T follicular helper cell (primary cell): ENCODE measurements at regions not wholly inside any gene's neighbourhood (a gene's known extent, or its start where the extent isn't known, plus 50 kb on each side); places are given as distances from the start of the nearest gene placed in this dataset.
"Not testable (repeated sequence)": the region's sequence is repeated elsewhere in the genome, so short reads cannot be mapped to it uniquely, and the experiment has no call there.

Source experiments
- DNase-seq: peaks from one replicate; pipeline ENCODE4 v3.0.0-alpha.2; 2020; ENCODE audit warnings: low read depth

DNA sequence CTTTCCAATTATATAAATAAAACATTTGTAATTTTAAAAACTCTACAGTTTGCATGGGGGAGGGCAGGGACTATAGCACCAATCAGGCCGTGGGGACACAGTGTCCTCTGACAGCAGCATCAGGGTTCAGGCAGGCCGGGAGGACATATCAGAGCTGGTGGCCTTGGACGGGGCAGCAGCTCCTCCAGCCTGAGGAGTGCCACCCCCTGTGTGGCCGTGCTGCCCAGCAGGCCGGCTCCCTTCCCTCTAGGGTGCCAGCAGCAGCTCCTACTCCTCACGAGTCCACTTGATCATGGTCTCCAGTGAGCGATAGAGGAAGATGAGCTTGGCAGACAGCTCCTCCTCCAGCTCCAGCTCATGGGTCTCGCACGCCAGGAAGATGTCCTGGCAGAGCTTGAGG, 144.0 kb upstream of the PHACTR3 start:
- DNase-seq, result no peak

DNA sequence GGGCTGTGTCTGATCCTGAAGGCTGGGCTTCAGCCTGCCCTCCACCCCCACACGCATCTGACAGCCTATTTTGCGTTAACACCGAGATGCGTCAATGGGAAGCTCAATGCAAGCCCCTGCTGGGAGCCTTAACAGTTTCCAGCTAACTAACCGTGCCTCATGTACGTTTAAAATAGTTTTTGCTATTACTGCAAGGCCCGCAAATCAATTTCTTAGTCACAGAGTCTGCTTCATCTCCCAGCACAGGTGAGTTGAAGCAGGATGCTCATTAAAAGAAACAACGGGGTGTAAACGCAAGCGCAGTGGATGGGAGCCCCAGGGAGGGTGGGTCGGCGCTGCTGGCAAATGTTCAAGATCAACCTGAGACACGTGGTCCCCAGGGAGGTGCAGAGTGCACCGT, 142.8 kb upstream of the PHACTR3 start:
- DNase-seq, result no peak

DNA sequence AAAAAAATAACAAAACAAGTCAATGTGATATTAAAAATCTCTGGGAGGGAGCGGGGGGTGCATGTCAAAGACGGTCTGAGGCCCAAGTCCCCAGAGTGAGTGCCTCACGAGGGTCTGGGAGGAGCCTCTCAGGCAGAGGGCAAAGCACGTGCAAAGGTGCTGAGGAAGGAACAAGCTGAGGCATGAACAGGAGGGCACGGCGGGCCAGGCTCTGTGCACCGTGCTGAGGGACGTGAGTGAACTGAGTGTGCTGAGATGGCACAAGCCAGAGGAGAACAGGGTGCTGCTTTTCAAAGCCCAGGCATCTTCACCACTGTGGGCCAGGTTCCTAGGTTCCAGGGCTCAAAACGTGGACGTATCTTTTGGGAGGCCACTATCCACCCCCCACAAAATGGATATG, 142.1 kb upstream of the PHACTR3 start:
- DNase-seq, result no peak

DNA sequence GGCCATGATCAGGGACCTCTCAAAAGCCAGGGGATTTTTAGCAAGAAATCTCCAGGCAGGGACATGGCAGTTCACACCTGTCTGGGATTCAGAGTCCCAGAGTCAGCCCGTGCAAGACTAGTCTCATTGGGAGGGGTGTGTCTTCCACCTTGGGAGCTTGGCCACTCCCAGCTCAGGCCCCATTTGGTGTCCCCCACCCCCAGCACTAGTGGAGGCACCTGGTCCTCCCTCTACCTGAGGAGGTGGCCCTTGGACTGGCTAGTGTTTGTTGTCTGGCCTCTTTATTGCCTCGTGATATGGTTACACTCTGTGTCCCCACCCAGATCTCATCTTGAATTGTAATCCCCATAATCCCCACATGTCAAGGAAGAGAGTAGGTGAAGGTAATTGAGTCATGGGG, 140.8 kb upstream of the PHACTR3 start:
- DNase-seq, result no peak

DNA sequence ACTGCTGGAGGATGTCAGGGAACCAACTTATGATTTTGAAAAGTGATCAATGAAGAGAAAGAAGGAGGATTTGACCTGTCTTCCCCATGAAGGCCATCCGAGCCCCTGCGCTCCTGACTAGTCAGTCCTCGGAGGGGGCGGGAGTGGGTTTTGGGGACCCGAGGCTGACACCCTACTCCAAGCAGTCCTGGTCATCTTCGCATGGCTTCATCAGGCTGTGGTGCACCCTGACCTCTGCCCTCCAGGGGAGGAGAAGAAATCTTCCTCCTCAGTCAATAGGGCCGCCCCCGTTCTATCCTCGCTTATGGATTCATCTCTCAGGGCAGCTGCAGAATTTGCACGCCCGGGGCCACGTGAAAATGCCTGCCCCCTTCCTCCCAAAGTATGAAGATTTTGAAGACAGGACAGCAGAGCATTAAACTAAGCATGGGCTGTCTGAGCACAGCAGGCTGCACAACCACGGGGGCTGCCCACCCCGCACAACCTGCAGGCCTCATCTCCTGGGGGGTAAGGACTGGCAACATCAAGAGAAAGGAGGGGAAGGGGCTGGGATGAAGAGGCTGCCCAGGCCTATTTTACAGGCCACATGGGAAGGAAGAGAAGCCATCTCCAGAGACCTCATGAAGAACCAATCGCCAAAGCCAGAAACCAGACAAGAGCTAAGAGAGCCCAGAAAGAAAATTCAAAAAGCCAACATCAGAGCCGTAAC, 138.1 kb upstream of the PHACTR3 start:
- no peak for DNase-seq

DNA sequence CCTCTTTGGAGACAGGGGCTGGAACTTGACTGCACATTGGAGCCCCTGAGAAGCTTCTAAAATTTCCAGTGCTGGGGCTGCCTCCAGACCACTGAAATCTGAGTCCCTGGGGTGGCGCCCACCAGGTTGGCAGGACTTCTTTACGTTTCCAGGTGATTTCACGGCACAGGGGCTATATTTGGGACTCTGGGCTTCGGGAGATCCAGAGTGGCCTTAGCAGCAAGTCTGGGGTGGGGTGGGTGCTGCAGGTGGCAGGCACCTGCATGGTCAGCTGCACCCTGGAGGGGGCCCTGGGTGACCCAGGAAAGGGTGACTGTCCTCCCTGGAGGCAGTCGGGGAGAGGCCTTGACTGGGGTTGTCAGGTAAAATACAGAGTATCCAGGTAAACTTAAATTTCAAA, 135.5 kb upstream of the PHACTR3 start:
- DNase-seq, result no peak

DNA sequence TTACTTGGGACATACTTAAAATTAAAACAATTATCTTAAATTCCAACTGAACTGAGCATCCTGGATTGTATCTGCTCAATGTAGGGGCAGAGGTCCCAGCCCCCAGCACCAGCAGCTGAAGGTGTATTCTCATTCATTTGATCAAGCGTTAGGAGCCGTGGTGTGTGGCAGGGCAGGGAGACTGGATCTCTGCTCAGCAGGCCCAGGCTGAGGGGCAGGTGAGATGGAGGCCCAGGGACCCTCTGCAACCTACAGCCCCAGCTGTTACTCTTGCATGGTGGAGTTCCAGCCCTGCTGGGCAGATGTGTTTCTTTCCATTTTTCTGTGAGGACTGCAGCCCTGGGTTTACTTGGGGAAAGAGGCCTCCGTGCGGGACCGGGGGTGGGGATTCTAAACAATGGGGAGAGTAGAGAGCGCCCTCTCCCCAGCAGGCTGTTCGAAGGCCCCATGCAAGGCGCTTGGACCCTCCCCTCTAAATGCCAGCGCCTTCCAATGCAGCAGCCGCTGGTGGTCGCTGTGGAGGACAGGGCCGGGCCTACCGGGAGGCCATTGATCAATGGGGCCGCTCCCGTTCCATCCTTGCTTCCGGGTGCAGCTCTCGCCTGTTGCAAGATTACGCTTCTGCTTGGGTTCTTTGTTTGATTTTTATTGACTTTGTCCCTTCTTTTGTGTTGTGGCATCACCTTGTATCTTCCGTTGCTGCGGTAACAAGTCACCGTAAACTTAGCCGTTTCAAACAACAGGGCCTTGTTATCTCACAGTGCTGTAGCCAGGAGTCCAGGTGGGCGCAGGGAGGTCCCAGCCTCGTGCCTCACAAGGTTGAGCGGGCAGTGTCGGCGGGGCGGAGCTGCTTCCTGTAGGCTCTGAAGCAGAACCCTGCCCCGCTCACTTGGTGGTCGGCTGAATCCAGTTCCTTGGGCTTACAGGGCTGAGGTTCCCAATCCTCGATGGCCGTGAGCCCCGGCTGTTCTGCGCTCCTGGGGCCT, 134.8 kb upstream of the PHACTR3 start:
- no peak for DNase-seq

DNA sequence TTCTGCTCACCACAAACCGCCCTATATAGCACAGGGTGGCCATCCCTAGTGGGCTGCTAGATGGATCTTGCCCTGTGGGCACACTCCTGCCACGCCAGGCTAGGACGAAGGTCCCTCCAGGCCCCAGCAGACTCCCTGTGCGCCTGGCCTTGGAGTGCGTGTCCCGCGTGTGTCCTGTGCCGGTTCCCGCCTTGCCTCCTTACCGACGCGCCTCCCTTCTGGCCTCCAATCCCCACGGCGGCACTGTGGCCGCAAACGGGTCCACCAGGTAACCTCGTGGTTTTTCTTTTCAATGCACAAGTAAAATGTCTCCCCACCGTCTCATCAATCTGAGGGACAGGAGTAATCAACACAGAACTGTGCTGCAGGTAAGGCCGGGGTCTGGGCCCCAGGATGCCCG, 133.8 kb upstream of the PHACTR3 start:
- no peak for DNase-seq

DNA sequence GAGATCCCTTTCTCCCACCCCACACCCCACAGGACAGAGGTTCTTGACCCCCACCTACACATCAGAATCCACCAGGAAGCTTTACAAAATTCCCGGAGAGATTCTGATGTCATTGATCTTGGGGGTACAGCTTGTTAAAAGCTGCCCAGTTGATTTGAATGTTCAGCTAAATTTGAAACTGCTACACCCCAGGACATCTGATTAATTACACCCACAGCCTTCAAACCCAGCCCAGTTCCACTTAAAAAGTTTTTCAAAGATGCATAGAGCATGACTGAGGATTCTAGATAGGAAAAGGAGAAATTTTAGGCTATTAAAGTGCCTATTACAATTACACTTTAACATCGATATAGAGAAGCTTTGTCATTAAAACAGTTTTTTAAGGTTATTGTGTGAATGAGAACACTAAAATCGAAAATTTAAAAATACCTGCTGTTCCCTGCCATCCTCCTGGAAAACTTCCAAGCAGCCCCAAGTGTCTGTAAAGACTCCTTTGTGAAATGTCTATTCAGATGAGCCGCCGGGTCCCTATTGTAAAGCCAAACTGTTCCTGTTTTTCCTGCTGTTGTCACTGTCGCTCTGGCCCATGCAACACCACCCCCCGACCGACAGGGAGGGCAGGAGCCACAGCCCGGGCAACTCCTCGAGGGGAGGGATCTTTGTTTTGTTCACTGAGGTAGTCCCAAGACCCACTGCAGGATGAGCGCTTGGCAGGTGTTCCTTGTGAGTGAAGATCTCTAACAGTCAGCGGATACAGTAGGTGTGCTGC, 132.5 kb upstream of the PHACTR3 start:
- DNase-seq, result no peak

DNA sequence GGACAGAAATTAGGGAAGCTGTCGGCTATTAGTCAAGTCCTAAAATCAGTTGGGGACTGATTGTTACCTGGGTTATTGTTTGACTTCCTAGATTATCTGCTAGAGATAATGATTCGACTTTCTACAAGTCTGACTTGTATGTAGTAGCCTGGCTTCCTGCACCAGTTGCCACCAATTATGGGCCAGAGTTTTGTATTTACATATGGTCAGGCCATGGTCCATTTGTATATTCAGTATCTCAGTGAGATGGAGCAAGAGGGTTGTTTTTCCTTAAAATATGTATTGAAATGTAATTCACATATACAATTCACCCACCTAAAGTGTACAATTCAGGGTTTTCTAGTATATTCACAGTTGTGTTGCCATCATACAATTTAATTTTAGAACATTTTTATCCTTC, 130.6 kb upstream of the PHACTR3 start:
- no peak for DNase-seq

DNA sequence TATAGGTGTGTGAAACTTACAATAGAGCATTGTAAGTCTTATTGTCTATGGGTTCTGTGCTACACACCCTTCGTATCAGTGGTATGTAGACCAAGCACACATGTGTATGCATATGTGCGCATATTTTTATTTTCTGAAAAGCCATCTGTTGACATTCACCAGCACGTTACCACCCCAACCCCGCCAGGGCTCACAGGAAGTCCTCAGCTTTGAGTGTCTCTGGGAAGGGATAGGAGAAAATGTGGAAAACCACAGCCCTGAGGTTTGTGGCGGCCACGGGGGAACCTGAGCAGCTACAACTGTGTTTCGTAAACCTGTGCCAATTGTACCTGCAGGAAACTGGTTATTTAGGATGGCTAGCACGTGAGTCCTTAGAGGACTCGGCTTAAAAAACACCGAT, 123.3 kb upstream of the PHACTR3 start:
- DNase-seq, result no peak

DNA sequence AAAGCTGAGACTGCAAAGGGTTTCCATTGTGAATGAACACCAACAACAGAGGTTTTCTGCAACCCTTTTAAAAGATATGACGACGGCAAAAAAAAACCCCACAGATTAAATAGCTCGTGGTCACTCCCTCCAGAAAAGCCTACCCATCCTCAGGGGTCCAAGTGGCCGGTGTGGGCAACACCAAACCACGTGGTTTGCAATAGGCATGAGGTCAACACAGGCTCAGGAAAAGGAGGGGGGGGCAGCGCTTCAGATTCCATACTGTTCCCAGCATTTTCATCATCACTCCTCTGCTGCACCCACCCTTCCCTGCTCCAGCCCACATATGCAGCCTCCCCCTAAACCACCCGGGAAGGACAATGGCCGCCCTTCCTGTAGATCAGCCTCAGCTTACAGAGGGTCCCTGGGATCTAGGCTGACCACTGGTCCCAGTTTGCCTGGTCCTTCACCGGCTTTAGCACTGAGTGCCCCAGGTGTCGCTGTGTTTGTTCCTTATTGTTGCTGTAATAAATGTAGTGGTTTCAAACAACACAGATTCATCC, 122.8 kb upstream of the PHACTR3 start:
- no peak for DNase-seq

DNA sequence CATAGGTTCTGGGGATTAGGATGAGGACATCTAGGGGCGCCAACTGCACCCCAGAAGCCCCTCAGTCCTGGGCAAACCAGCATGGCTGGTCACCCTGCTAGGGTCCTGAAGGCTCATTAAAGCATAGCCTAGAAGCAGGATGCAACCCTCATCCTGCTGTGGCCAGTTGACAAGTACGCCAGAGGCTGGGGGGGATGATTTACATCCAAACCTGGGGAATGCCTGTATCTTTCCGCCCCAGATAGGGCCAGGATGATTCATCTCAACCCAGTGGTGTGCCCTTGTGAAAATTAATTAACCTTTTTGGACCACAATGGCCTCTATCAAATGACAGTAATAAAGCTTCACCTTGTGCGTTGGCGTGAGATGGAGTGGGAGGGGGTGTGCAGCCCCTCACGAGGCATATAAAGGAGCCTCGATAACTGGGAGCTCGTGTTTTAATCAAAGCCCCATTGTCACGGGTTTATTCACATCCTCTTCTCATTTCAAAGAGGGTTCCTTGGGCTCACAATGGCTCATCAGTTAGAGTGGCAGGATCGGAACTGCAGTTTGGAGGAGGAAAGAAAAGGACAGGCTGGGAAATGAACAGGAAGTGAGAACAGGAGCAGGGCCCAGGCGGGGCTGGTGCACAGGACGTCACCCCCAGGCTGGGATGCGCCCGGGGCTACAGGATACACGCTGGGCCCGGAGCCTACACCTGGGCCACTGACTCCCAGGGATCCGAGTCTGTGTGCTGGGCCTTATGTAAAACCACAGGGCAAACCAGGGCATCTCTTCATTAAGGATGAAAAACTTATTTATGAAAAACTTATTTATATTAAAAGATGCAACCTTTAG, 121.8 kb upstream of the PHACTR3 start:
- DNase-seq, result no peak

DNA sequence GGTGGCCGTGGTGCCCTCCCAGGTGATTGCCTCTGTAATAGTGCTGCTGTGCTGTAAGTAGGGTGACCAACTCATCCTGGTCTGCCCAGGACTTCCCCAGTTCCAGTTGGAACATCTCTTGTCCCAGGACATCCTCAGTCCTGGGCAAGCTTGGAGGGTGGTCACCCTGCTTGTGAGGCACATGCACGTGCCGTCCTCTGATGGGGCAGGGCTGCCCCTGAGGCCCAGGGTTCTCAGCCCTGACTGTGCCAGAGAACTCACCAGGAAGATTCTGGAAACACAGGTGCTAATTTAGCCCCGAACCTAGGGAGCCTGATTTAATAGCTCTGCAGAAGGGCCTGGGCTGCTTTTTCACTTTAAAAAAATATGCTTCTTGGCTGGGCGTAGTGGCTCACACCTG, 120.9 kb upstream of the PHACTR3 start:
- DNase-seq, result no peak

DNA sequence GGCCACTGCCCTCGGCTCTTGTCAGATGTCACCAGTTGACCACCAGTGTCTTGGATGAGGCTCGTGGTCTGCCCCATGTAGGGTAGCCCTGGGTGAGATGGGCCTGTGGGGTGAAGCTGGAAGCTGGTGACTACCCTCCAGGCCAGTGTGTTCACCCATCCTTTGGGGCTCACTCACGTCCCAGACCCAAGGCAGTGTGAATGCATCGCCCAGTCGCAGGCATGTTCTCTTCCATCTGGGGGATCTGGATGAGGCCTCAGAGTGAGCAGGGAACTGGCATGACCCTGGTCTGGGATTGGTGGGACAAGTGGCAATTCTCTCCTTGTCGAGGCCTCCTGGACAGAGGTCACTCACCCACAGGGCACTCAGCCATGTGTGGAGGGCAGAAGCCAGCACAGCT, 120.1 kb upstream of the PHACTR3 start:
- DNase-seq, result no peak

DNA sequence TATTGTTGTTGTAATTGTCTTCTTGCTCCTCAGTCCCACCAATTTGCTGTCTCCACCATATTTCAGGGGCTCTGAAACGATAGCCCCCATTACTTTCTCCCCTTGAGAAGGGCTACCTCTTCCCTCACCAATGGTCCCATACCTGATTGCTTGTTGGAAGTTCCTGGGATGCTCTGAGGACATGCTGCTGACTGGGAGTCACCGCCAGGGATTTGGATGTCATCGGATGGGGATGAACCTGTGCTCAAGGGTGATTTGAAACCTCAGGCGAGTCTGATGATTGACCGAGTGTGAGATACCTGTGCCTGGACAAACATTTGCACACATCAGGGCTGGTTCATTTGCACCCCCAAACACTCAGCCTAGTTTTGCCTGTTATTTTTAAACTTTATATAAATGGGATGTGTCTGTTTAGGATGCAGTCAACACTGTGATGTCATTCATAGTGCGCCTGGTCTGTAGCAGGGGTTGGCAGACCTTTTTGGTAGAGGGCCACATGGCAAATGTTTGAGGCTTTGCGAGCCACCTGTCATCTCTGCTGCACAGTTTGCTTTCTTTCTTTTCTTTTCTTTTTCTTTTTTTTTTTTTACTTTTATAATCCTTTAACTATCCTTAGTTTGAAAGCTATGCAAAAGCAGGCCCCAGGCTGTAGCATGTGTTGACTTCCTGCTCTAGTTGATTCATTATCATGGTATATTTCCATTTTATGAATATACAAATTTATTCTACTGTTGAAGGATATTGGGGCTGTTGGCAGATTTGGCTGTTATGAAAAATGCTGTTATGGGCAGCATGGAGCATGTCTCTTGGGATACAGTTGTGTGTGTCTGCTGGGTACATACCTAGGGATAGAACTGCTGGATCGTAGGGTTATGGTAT, 118.5 kb upstream of the PHACTR3 start:
- DNase-seq, result no peak

DNA sequence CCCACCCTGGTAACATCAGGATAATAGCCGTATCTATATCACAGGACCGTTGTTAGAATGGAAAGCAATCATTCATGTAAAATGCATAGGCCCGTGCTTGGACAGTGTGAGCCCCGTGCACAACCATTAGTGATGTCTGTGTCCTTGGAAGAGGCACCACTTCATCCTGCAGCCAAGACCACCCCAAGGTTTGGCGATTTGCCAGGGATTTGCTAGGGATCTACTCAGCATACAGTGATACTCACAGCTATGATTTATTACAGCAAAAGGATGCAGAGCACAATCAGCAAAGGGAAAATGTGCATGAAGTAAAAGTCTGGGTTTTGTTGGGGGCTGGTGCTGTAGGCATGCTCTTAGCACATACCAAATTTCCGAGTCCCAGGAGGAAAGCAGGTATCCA, 115.9 kb upstream of the PHACTR3 start:
- DNase-seq, result not testable (repeated sequence)

DNA sequence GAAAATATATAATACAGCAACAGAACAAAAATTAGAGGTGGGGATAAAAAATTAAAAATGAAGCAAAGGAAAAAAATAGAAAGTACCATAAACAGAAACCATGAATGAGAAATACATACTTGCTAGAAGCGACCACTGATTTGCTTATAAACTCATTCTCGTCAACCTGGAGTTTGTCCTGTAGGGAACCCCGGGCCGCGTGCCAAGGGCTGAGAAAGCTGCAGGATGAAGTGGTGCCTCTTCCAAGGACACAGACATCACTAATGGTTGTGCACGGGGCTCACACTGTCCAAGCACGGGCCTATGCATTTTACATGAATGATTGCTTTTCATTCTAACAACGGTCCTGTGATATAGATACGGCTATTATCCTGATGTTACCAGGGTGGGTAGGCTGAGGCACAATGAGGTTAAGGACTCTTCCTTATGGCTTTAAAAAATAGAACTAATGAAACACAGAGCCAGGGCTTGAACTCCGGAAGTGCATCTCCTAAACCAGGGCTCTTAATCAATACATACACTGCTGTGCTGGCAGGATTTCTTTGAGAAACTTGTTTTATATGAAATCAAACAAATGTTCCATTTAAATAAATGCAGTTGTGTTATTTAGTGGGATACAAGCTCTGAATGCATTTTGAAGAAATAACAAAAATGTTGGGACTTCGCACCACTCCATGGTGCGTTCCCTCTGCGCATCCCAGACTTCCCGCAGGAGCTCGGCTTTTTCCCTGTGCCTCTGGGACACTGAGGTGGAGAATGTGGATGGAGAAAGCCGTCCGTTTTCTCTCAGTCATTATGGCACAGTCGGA, 113.9 kb upstream of the PHACTR3 start:
- DNase-seq, result not testable (repeated sequence)

DNA sequence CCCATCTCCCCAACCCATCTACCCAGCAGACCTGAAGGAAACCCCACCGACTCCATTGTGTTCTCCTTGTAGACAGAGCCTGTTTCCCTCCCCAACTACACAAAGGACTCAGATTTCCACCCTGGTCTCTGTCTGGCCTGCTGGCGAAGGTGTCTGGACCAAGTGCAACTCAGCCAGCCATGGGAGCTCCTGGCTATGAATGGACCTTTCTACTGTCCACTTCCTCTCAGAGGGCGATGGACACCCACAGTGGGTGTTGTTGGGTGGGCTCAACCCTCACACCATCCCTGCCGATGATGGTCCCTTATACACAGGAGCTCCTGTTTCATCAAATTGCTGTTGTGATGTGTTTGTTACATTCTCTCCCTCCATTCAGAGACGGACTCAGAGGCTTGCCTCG, 112.5 kb upstream of the PHACTR3 start:
- DNase-seq, result no peak
